Ovary (tissue), 7 donors: ENCODE measurements at regions not wholly inside any gene's neighbourhood (a gene's known extent, or its start where the extent isn't known, plus 50 kb on each side); places are given as distances from the start of the nearest gene placed in this dataset.

Experiments
- DNase-seq, 5 donors: peaks; one replicate each; pipeline ENCODE4 v3.0.0-alpha.2; 2019 to 2020
- H3K27ac ChIP-seq, 2 donors: fragments of 200-600 bp; one replicate each; pipeline versions ENCODE4 v1.5.1 to v1.8.0; 2019 to 2022
- H3K27me3 ChIP-seq: fragments of 200-600 bp; one replicate; pipeline ENCODE4 v1.8.0; 2022
- H3K36me3 ChIP-seq: fragments of 200-600 bp; sonication (generic); one replicate; pipeline ENCODE4 v1.5.1; 2019
- H3K4me1 ChIP-seq: one replicate; pipeline ENCODE4 v1.8.1; 2013; ENCODE audit warnings: mild to moderate bottlenecking, moderate library complexity; ENCODE audit not compliant: insufficient read depth
- H3K4me3 ChIP-seq: fragments of 200-600 bp; sonication (generic); one replicate; pipeline ENCODE4 v1.5.1; 2017
- H3K9me3 ChIP-seq, 2 donors: fragments of 200-600 bp in 1 of 2; sonication (generic) in 1 of 2; one replicate each; pipeline versions ENCODE4 v1.5.1 to v1.8.1; 2013 to 2019; ENCODE audit warnings: mild to moderate bottlenecking in 1 of 2, moderate library complexity in 1 of 2
- EP300 ChIP-seq: sonication (generic); formaldehyde crosslinking; IDR thresholded peaks from one replicate; pipeline ENCODE4 v1.6.1; 2017; ENCODE audit warnings: antibody characterized with exemption
- POLR2A ChIP-seq: fragments of 450-650 bp; IDR thresholded peaks from one replicate; pipeline ENCODE4 v1.6.1; 2017; ENCODE audit warnings: antibody characterized with exemption, mild to moderate bottlenecking, moderate library complexity
- WGBS, 3 donors: extraction: QIAGEN DNeasy Blood & Tissue Kit in 1 of 3; methylation state at CpG; one replicate each; pipeline versions ENCODE4 v1.1.5 to v1.1.7; 2013 to 2017; 5-methylcytosine and 5-hydroxymethylcytosine counted together
- intact Hi-C, 4 donors: fragments of 100-400 bp; cut with DNase I; formaldehyde crosslinking; loops; one replicate each; pipeline versions ENCODE4 v1.11.0 to v1.15.1; 2022 to 2023
- TF ChIP-seq, protein P1 (sequence below), 3 donors: fragments of 450-650 bp in 2 of 3; fragments of 200-600 bp in 1 of 3; IDR thresholded peaks; one replicate each; pipeline versions ENCODE4 v1.5.1 to v1.8.0; 2016 to 2022; ENCODE audit warnings: antibody characterized with exemption in 3 of 3, mild to moderate bottlenecking in 1 of 3
- donor health status: DM: no; HTN: no; CAD: no; lungs with moderate emphysema.
- donor health status: DM: no; HTN: no; CAD: no.
- donor health status: Bipolar disorder and iron deficiency.
- donor health status: DM: no; HTN: no; CAD: no.
- donor health status: DM: yes; HTN: yes; CAD: no.

DNA sequence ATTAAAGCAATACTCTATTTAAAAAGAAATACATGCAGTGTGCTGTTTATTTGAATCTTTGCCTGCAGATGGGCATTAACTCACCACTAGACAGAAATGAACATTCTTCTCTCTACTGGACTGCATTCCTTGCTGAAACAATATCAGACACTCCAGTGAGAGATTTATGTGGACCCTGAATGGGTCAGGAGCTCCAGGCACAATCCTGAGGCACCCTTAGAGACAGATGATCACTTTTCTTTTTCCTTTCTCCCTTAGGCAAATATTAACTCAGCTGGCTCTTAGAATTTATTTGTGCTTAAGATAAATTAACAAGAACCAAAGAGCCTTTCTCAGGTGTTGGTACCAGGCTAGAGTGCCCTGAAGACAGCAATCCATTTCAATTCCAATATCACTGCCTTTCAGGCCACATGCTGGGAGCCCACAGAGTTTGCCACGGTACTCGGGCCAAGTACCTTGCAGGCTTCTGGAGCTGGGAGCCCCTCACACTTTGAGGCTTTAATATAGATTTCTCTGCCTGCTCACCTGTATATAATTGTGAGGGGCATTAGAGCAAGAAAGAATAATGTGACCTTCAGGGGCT lies 173.0 kb downstream of the EMP1 start:
- intact Hi-C loops: loop anchor here in 1 of 4 donors (10.0 kb wide), 1 partner anchor 165 kb away; no protein-coding TSS in a partner anchor
- Histone ChIP-seq H3K9me3 (no peaks in the 10 kb centered on the region), H3K27ac (no peak overlapping the region), H3K4me3 (no peak overlapping the region), H3K27me3 (no peaks in the 10 kb centered on the region), H3K4me1 (no peaks in the 10 kb centered on the region), H3K36me3 (no peaks in the 10 kb centered on the region)
- WGBS, 3 donors: 82 to 88% (median 85%) methylated on average over 2 of the region's 2 CpGs
- TF ChIP-seq, protein P1, sequence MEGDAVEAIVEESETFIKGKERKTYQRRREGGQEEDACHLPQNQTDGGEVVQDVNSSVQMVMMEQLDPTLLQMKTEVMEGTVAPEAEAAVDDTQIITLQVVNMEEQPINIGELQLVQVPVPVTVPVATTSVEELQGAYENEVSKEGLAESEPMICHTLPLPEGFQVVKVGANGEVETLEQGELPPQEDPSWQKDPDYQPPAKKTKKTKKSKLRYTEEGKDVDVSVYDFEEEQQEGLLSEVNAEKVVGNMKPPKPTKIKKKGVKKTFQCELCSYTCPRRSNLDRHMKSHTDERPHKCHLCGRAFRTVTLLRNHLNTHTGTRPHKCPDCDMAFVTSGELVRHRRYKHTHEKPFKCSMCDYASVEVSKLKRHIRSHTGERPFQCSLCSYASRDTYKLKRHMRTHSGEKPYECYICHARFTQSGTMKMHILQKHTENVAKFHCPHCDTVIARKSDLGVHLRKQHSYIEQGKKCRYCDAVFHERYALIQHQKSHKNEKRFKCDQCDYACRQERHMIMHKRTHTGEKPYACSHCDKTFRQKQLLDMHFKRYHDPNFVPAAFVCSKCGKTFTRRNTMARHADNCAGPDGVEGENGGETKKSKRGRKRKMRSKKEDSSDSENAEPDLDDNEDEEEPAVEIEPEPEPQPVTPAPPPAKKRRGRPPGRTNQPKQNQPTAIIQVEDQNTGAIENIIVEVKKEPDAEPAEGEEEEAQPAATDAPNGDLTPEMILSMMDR (IDR thresholded peaks at IDR 0.05): no peak
- no peak for TF ChIP-seq EP300
- no peak for TF ChIP-seq POLR2A
- no peak for DNase-seq

DNA sequence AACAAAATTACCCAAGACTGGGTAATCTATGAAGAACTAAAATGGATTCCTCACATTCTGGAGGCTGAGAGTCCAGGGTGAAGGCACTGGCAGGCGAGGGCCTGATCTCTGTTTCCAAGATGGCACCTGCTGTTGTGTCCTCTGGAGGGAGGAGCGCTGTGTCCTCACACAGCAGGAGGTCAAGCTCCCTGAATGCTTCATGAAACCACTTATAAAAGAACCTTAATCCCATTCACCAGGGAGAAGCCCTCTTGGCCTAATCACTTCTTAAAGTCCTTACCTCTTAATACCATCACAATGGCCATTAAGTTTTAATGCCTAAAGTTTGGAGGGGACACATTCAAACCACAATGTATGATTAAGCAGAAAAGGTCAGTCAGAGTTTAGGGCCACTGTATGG lies 172.4 kb downstream of the EMP1 start:
- DNase-seq: no peak
- Histone ChIP-seq H3K4me3 (no peak overlapping the region), H3K9me3 (no peaks in the 10 kb centered on the region), H3K27ac (no peak overlapping the region), H3K27me3 (no peaks in the 10 kb centered on the region), H3K4me1 (no peaks in the 10 kb centered on the region), H3K36me3 (no peaks in the 10 kb centered on the region)
- intact Hi-C loops: loop anchor here in 1 of 4 donors (10.0 kb wide), 1 partner anchor 166 kb away; no protein-coding TSS in a partner anchor
- WGBS, 3 donors: 89 to 97% (median 93%) methylated on average over 2 of the region's 2 CpGs
- TF ChIP-seq EP300 (no peak), POLR2A (no peak)
- TF ChIP-seq, protein P1 (IDR thresholded peaks at IDR 0.05): no peak

DNA sequence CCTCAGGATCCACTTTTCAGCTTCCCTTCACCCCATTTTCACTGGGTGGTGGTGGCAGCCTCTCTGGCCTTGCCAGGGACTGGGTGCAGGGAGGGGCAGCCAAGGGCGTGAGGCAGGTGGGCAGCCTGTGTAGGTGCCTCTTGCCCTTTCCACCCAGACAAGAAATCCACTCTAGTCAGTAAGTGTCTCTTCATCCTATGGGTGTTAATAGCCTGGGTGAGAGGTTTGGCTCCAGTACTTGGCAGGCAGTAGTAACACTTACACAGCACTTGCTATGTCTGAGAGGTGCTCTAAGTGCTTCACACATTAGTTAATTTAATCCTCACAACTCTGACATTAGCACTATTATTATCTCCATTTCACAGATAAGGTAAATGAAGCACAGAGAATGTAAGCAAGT lies 171.9 kb downstream of the EMP1 start:
- no peaks in the 10 kb centered on the region for H3K36me3 ChIP-seq
- TF ChIP-seq EP300: no peak
- TF ChIP-seq POLR2A: no peak
- TF ChIP-seq, protein P1 (IDR thresholded peaks at IDR 0.05): no peak
- no peaks in the 10 kb centered on the region for H3K27me3 ChIP-seq
- H3K4me3 ChIP-seq: no peak overlapping the region
- 83 to 100% (median 95%) methylated on average over 1 of the region's 1 CpG for WGBS, 3 donors
- no peak for DNase-seq
- no peak overlapping the region for H3K27ac ChIP-seq
- intact Hi-C loops: loop anchor here in 1 of 4 donors (10.0 kb wide), 1 partner anchor 166 kb away; no protein-coding TSS in a partner anchor
- H3K9me3 ChIP-seq: no peaks in the 10 kb centered on the region
- no peaks in the 10 kb centered on the region for H3K4me1 ChIP-seq

DNA sequence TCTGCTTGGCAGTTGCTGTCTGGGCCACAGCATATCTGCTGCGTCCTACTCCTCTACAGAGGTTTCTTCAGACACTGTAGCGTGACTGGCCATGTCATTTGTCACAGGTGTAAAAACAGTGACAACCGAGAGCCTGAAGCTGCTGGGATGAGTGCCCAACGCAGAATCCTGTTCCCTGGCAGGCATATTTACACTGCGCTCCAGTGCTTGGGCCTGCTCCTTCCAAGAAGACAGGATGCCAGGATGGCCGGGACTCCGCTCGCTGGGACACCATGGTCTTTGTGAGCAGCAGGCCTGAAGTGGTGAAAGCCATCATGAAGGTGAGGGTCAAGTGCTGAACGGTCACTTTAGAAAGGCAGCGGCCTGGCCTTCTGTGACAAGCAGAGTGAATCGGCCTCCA lies 171.4 kb downstream of the EMP1 start:
- no peaks in the 10 kb centered on the region for H3K27me3 ChIP-seq
- TF ChIP-seq POLR2A (no peak), EP300 (no peak)
- TF ChIP-seq, protein P1 (IDR thresholded peaks at IDR 0.05): no peak
- DNase-seq: no peak
- intact Hi-C loops: loop anchor here in 1 of 4 donors (10.0 kb wide), 1 partner anchor 167 kb away; no protein-coding TSS in a partner anchor
- H3K4me1 ChIP-seq: no peaks in the 10 kb centered on the region
- no peaks in the 10 kb centered on the region for H3K36me3 ChIP-seq
- no peak overlapping the region for H3K27ac ChIP-seq
- H3K9me3 ChIP-seq: no peaks in the 10 kb centered on the region
- no peak overlapping the region for H3K4me3 ChIP-seq
- WGBS, 3 donors: 89 to 97% (median 92%) methylated on average over 10 to 11 of the region's 11 CpGs
